ENCODE measurements at regions not wholly inside any gene's neighbourhood (a gene's known extent, or its start where the extent isn't known, plus 50 kb on each side); places are given as distances from the start of the nearest gene placed in this dataset.
"Not testable (repeated sequence)": the region's sequence is repeated elsewhere in the genome, so short reads cannot be mapped to it uniquely, and the experiment has no call there.

DNA sequence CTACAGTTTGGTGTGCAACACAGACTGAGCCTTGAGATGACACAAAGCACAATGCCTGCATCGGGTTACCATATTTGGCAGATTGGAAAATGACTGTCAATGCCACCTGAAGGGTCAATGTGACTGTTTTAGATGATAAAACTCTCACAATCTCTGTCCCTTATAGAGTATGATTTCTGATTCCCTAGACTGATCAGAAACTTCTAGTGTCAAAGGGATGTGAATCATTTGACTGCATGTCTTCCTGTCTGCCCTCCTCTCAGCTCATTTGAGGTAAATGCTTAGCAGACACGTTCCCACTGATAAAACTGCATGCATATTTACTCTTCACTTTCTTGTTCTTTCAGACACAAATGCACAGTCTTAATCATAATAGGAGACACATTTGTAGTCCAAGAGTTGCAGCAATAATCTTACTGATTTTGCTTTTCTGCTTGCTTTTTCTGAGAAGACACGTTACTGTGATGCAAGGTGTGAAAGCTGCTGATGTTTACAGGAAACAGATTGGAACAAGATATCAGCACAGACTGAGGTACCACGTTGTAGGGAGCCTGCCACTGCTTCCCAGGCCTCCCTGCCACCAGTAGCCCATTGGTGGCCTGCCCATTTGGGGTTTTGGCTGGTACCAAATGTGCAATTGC, 77.8 kb downstream of the GCNT4 start:
- no peaks in the 10 kb centered on the region for H3K27me3 Mint-ChIP-seq
- H3K9me3 Mint-ChIP-seq: peaks cover 0 to 14% (median 4%) of the 10 kb centered on the region in 9 donors
- POLR2A ChIA-PET: interaction anchor here (1.0 to 2.8 kb wide), 5 partner anchors 50 to 362 kb away, joined by 3 to 15 read pairs (median 3); partner anchors contain the start of genes GCNT4 and HMGCR
- peak; percentile 78 to 80 for ATAC-seq
- H3K36me3 Mint-ChIP-seq: peaks cover 0 to 11% (median 8%) of the 10 kb centered on the region in 3 donors
- H3K27ac Mint-ChIP-seq: peak overlapping the region; percentile 36 to 97 (median 76)
- peaks cover 13 to 47% (median 35%) of the 10 kb centered on the region in 4 donors for H3K4me1 Mint-ChIP-seq
- DNase-seq: peak in 4 of 10 donors; percentile 3 to 42 (median 35)
- peak overlapping the region in 9 of 10 donors; percentile 25 to 73 (median 62) for H3K4me3 Mint-ChIP-seq

DNA sequence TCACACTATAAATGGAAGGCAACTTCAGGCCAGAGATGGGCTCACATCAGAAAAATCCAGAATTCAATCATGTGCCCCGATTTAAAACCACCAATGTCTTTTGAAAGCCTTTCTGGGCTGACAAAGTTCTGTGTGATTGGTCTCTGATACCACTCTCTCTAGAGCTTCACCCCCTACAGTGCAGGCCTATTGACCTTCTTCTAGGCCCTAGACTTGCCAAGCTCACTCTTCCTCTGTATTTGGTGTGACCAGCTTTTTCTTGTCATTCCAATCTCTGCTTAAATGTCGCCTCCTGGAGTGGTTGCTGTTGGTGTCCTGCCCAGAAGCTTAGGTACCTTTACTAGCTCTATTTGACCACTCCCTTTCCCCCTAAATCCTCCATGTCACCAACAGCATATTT, 78.7 kb downstream of the GCNT4 start:
- H3K36me3 Mint-ChIP-seq: peaks cover 0 to 11% (median 8%) of the 10 kb centered on the region in 3 donors
- peaks cover 0 to 14% (median 4%) of the 10 kb centered on the region in 9 donors for H3K9me3 Mint-ChIP-seq
- peak overlapping the region in 8 of 10 donors; percentile 11 to 97 (median 64) for H3K27ac Mint-ChIP-seq
- no peaks in the 10 kb centered on the region for H3K27me3 Mint-ChIP-seq
- peaks cover 12 to 45% (median 35%) of the 10 kb centered on the region in 4 donors for H3K4me1 Mint-ChIP-seq
- POLR2A ChIA-PET: interaction anchor here (0.9 to 2.8 kb wide), 4 partner anchors 76 to 363 kb away, joined by 3 to 15 read pairs (median 4); partner anchors contain the start of genes GCNT4 and HMGCR
- DNase-seq: no peak
- no peak for ATAC-seq
- H3K4me3 Mint-ChIP-seq: no peak overlapping the region

DNA sequence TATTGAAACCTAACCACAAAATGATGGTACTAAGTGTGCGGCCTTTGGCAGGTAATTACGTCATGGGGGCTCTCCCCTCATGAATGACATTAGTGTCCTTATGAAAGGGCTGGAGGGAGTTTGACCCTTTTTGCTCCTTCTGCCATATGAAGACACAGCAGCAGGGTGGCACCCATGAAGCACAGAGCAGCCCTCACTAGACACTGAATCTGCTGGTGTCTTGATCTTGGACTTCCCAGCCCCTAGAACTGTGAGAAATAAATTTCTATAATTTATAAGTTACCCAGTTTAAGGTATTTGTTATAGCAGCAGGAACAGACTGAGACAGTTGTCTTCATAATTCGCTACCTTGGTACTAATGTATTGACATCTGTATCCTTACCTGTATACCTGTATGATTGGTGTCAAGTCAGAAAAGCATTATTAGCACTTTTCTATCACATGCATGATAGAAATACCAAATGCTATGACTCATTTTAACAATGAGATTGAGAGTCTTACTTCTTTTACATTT, 80.4 kb downstream of the GCNT4 start:
- ATAC-seq: no peak
- H3K27ac Mint-ChIP-seq: peak overlapping the region in 3 of 10 donors; percentile 24 to 48 (median 31)
- peaks cover 9 to 37% (median 28%) of the 10 kb centered on the region in 4 donors for H3K4me1 Mint-ChIP-seq
- no peak for DNase-seq
- POLR2A ChIA-PET: no interaction called here
- peaks cover 0 to 11% (median 8%) of the 10 kb centered on the region in 3 donors for H3K36me3 Mint-ChIP-seq
- H3K9me3 Mint-ChIP-seq: peaks cover 0 to 14% (median 4%) of the 10 kb centered on the region in 9 donors
- H3K27me3 Mint-ChIP-seq: peaks cover 0 to 1% (median 0%) of the 10 kb centered on the region in 5 donors
- no peak overlapping the region for H3K4me3 Mint-ChIP-seq

DNA sequence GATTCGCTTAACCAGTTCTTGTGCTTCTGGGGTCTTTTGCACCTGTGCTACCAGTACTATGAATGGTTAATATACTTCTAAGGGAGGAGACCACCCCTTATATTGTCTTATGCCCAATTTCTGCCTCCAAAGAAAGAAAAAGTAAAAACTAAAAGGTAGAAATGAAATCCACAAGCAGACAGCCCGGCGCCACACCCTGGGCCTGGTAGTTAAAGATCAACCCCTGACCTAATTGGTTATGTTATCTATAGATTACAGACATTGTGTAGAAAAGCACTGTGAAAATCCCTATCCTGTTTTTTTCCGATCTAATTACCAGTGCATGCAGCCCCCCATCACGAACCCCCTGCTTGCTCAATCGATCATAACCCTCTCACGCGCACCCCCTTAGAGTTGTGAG, 81.5 kb downstream of the GCNT4 start:
- H3K27ac Mint-ChIP-seq, POLR2A ChIA-PET, H3K4me3 Mint-ChIP-seq, ATAC-seq, H3K27me3 Mint-ChIP-seq, DNase-seq: not testable (repeated sequence)
- Mint-ChIP-seq H3K36me3 (peaks cover 0 to 10% (median 7%) of the 10 kb centered on the region in 3 donors), H3K4me1 (peaks cover 9 to 27% (median 24%) of the 10 kb centered on the region in 4 donors), H3K9me3 (peaks cover 0 to 13% (median 4%) of the 10 kb centered on the region in 9 donors)

DNA sequence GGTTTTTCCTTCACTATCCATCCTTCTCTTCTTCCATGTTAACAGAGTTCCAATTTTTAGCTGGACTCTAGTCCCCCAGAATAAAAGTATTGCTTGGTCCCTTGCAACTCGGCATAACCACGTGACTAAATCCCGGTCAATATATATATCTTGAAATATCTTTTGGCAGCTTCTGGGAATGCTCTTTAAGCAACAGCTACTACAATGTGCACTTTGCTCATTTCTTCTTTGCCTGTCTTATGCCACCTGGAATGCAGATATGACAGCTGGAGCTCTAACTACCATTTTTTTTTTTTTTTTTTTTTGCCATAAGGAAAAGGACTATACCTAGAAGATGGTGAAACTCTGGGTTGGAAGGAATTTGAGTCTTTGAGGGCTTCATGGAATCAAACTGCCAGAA, 82.6 kb downstream of the GCNT4 start:
- H3K4me3 Mint-ChIP-seq: no peak overlapping the region
- POLR2A ChIA-PET: interaction anchor here (0.7 kb wide), 3 partner anchors 10 to 52 kb away, joined by 3 to 6 read pairs (median 3); no protein-coding TSS in a partner anchor
- H3K4me1 Mint-ChIP-seq: peaks cover 5 to 17% (median 12%) of the 10 kb centered on the region in 4 donors
- H3K36me3 Mint-ChIP-seq: peaks cover 0 to 8% (median 0%) of the 10 kb centered on the region in 3 donors
- H3K9me3 Mint-ChIP-seq: peaks cover 0 to 6% (median 0%) of the 10 kb centered on the region in 9 donors
- ATAC-seq: no peak
- H3K27ac Mint-ChIP-seq: no peak overlapping the region
- H3K27me3 Mint-ChIP-seq: peaks cover 0 to 1% (median 0%) of the 10 kb centered on the region in 5 donors
- no peak for DNase-seq

DNA sequence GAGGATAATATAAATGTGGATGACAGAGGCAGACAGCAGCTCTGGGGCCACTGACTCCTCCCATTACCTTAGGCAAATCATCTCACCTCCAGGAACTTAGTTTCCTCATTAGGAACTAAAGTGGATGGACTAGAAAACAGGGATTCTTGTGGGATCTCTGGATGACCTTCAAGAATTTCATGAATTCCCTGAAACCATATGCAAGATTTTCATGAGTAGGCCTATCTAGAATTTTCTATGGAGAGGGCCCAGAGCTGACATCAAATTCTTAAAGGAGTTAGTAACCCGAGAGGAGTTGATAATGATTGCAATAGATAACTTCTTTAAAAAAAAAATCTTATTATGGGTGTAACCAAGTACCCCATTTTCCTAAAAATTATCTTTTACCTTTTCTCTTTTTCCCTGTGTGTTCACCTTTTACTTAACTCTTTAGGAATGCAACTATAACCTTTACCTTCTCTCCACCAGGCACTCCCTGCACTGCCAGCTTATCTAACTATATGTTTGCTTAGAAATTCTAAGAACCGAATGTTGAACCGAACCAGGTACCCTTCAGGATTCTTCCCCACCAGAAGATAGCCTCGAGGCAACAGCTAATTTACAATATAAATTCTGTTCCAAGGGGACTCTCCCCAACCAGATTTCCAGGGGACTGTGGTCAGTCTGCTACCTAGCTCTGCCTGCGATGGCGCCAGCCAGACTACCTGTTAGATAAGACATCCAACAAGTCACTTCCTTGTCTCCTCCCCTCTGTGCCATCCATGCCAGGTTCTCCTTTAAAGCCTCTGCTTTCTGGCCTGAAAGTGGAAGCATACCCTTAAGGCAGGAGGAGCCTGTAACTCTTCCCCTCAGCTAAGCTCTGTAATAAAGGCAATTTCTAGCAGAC, 86.0 kb downstream of the GCNT4 start:
- Mint-ChIP-seq H3K36me3 (peaks cover 0 to 4% (median 0%) of the 10 kb centered on the region in 3 donors), H3K27me3 (peaks cover 0 to 7% (median 0%) of the 10 kb centered on the region in 5 donors), H3K4me1 (peaks cover 0 to 2% (median 0%) of the 10 kb centered on the region in 4 donors), H3K9me3 (peaks cover 0 to under 1% (median 0%) of the 10 kb centered on the region in 9 donors), H3K4me3 (no peak overlapping the region), H3K27ac (no peak overlapping the region)
- no peak for ATAC-seq
- DNase-seq: no peak
- POLR2A ChIA-PET: interaction anchor here (1.6 to 1.7 kb wide), 2 partner anchors 11 to 15 kb away, joined by 3 read pairs; no protein-coding TSS in a partner anchor

DNA sequence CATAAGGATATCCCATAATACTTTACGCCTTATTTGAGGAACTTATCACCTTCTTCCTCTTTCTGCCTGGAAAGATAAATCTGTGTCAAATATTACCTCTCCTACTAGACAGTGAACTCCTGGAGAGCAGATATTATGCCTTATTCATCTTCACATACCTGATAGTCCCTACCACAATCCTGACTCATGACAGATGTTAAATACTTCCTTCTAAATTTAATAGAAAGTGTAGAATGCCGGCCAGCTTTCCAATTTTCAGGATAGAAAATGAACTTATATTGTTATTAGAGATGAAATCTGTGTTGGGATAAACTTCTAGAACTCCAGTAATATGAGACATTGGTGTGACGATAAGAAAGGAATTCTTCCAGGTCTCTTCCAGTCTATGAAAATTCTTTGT, 89.0 kb downstream of the GCNT4 start:
- no peak for DNase-seq
- ATAC-seq: no peak
- Mint-ChIP-seq H3K36me3 (no peaks in the 10 kb centered on the region), H3K4me1 (no peaks in the 10 kb centered on the region), H3K27ac (no peak overlapping the region), H3K4me3 (no peak overlapping the region), H3K9me3 (no peaks in the 10 kb centered on the region), H3K27me3 (peaks cover 0 to 9% (median 0%) of the 10 kb centered on the region in 5 donors)
- POLR2A ChIA-PET: no interaction called here

DNA sequence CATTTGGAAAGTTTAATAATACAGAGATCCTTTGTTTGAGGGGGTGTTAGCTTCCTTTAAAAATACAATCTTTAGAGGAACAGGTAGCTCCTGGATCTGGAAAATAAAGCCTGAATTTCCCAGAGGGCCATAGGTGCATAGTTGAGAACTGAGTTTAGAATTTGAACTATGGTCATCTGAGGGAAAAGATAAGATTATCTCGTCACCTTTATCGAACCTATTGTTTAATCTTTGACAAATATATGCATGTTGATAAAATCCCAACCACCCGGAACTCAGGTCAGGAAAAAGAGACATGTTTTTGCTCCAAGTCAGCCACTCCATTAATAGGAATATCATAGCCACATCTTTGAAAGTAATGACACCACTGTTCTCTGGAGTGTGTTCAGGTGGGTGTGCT, 91.7 kb upstream of the FAM169A start:
- no peak overlapping the region for H3K27ac Mint-ChIP-seq
- H3K36me3 Mint-ChIP-seq: peaks cover 0 to 8% (median 7%) of the 10 kb centered on the region in 3 donors
- H3K9me3 Mint-ChIP-seq: peaks cover 0 to 12% (median 2%) of the 10 kb centered on the region in 9 donors
- DNase-seq (no peak), ATAC-seq (no peak)
- H3K4me3 Mint-ChIP-seq: no peak overlapping the region
- POLR2A ChIA-PET: no interaction called here
- peaks cover 0 to 3% (median 0%) of the 10 kb centered on the region in 4 donors for H3K4me1 Mint-ChIP-seq
- H3K27me3 Mint-ChIP-seq: peaks cover 0 to 4% (median 0%) of the 10 kb centered on the region in 5 donors

DNA sequence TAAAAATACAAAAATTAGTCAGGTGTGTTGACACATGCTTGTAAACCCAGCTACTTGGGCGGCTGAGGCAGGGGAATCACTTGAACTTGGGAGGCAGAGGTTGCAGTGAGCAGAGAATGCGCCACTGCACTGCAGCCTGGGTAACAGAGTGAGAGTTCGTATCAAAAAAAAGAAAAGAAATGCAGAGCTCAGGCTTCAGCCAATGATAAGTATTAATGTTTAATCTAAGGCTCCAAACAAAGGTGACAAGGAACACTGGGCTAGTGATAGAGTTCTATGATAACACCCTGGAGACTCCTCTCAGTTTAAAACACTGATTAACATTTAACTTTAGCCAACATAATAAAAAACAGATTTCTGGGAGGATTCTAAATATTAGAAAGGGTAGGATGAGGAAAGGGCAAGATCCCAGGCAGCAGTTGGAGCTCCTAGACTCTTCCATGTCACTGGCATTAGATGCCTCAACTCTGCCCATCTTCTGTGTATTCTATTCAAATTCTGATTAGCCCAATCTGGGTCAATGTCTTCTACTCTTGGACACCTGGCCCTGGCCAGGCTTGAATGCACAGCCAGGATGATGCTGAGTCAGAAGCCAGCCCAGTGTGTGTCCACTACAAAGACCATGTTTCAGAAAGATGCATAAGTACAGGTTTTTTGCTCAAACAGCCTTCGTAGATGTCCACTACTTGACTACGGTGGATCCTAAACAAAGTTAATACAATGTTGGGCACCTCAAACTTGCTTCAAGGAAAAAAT, 91.0 kb upstream of the FAM169A start:
- H3K9me3 Mint-ChIP-seq: peaks cover 0 to 12% (median 2%) of the 10 kb centered on the region in 9 donors
- H3K4me1 Mint-ChIP-seq: peaks cover 0 to 3% (median 0%) of the 10 kb centered on the region in 4 donors
- no peak overlapping the region for H3K27ac Mint-ChIP-seq
- POLR2A ChIA-PET: interaction anchor here (0.5 to 0.8 kb wide), 2 partner anchors 22 to 43 kb away, joined by 3 read pairs; no protein-coding TSS in a partner anchor
- ATAC-seq (no peak), DNase-seq (no peak)
- H3K4me3 Mint-ChIP-seq: no peak overlapping the region
- H3K27me3 Mint-ChIP-seq: peaks cover 0 to 4% (median 0%) of the 10 kb centered on the region in 5 donors
- H3K36me3 Mint-ChIP-seq: peaks cover 0 to 8% (median 7%) of the 10 kb centered on the region in 3 donors

DNA sequence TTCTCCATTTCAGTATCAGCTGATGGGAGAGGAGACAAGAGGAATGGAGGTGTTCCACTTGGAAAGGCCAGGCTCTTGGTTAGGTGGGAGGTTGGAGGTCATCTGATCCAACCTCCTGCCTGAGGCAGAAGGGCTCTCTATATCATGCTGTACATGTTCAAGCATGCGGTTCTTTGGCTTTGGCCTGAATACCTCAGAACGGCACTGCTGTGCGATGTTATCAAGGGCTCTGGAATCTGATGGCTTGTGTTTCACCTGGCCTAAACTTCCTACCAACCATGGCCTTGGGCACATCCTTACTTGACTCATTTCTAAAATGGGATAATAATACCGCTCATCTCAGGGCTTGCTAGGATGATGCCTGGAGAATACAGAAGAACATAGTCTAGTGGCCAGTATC, 90.1 kb upstream of the FAM169A start:
- DNase-seq (no peak), ATAC-seq (no peak)
- POLR2A ChIA-PET: interaction anchor here (0.8 kb wide), 1 partner anchor 21 kb away, joined by 3 read pairs; no protein-coding TSS in a partner anchor
- peaks cover 0 to 12% (median 2%) of the 10 kb centered on the region in 9 donors for H3K9me3 Mint-ChIP-seq
- peaks cover 0 to 3% (median 0%) of the 10 kb centered on the region in 4 donors for H3K4me1 Mint-ChIP-seq
- no peak overlapping the region for H3K27ac Mint-ChIP-seq
- no peak overlapping the region for H3K4me3 Mint-ChIP-seq
- H3K36me3 Mint-ChIP-seq: peaks cover 0 to 8% (median 7%) of the 10 kb centered on the region in 3 donors
- peaks cover 0 to 2% (median 0%) of the 10 kb centered on the region in 5 donors for H3K27me3 Mint-ChIP-seq

DNA sequence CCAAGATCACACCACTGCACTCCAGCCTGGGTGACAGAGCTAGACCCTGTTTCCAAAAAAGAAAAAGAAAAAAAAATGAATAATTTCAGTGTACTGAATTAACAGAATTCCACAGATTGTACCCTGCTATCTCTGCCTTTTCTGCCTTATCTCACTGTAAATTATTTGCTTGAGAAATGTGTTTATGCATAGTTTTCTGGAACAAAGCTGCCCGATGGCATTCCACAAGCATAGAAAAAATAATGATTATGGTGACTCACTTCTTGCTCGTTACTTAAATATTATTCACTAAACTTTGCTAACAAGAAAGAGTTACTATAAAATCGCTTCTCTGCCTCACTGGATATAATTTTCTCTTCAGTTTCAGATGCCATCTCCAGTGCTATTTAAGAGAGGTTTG, 88.7 kb upstream of the FAM169A start:
- POLR2A ChIA-PET: interaction anchor here (1.2 kb wide), 1 partner anchor 11 kb away, joined by 3 read pairs; no protein-coding TSS in a partner anchor
- no peak for DNase-seq
- H3K27ac Mint-ChIP-seq: peak overlapping the region in 1 of 10 donors; percentile 31
- H3K36me3 Mint-ChIP-seq: peaks cover 0 to 8% (median 7%) of the 10 kb centered on the region in 3 donors
- no peak overlapping the region for H3K4me3 Mint-ChIP-seq
- peaks cover 0 to 3% (median 0%) of the 10 kb centered on the region in 5 donors for H3K27me3 Mint-ChIP-seq
- no peak for ATAC-seq
- H3K9me3 Mint-ChIP-seq: peaks cover 0 to 12% (median 2%) of the 10 kb centered on the region in 9 donors
- H3K4me1 Mint-ChIP-seq: peaks cover 0 to 3% (median 0%) of the 10 kb centered on the region in 4 donors
